ENCODE measurements at regions not wholly inside any gene's neighbourhood (a gene's known extent, or its start where the extent isn't known, plus 50 kb on each side); places are given as distances from the start of the nearest gene placed in this dataset.

DNA sequence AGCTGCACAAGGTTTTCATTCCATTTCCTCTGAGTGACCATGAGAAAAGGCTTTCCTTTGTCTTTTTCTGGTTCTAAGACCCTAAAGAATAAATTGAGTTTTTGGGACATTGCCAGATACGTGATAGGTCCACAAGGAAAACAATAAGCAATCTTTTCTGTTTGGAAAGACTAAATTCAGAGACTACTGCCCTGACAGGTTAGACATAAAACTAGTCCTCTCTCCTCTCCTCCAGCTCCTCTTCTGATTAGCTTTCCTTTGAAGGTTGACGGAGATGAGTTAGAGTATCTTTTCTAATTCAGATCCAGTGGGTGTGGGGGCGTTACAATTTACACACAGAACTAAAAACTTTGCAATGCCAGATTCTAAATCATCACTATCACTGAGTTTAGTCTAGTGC, 57.8 kb upstream of the C1orf53 start:
- no peak overlapping the region for H2BK20ac ChIP-seq (ENCODE audit: low read length)
- FAIRE-seq (no peak), DNase-seq (ENCODE audit: low read depth in 1 of 2, low spot score in 2 of 2) (no peak)
- ChIA-PET CTCF (ENCODE audit: partially characterized antibody) (interaction anchor here (1.0 kb wide), 1 partner anchor 25 kb away, joined by 4 read pairs; no protein-coding TSS in a partner anchor), POLR2A (ENCODE audit: partially characterized antibody) (no interaction called here)
- no peak overlapping the region for H3K14ac ChIP-seq (ENCODE audit: insufficient read length)
- H2BK120ac ChIP-seq (replicated peaks; ENCODE audit: low read depth, low read length), result no peak overlapping the region
- H4K8ac ChIP-seq (ENCODE audit: extremely low read depth, insufficient read depth, low read length), result no peak overlapping the region
- peaks cover 0 to 4% (median 0%) of the 10 kb centered on the region in 4 experiments; a peak in 2 of 7 replicates for H3K4me1 ChIP-seq (replicated peaks in 1 of 4; ENCODE audit: control insufficient read depth in 3 of 4, insufficient read depth in 4 of 4, low read length in 3 of 4)
- no peaks in the 10 kb centered on the region for H3K79me2 ChIP-seq (ENCODE audit: control insufficient read depth in 1 of 2, insufficient read depth in 2 of 2, low read length in 2 of 2)
- H2BK5ac ChIP-seq (ENCODE audit: low read depth, low read length), result no peak overlapping the region
- no peaks in the 10 kb centered on the region for H3K9me3 ChIP-seq (ENCODE audit: insufficient read depth in 2 of 2, low read depth in 1 of 2, low read length in 1 of 2)
- H3K36me3 ChIP-seq (ENCODE audit: control insufficient read depth in 2 of 4, insufficient read depth in 4 of 4, low read length in 3 of 4), result no peaks in the 10 kb centered on the region
- H3K79me1 ChIP-seq (ENCODE audit: low read depth, low read length), result no peaks in the 10 kb centered on the region
- no peak overlapping the region for H2BK12ac ChIP-seq (ENCODE audit: low read depth, low read length)
- no peaks in the 10 kb centered on the region for H3K27me3 ChIP-seq (replicated peaks in 1 of 4; ENCODE audit: control insufficient read depth in 3 of 4, extremely low read depth in 1 of 4, insufficient read depth in 3 of 4, low read length in 3 of 4)
- no peak for TF ChIP-seq GABPA (IDR thresholded peaks at IDR 0.05; ENCODE audit: borderline replicate concordance, insufficient read depth, low read length)
- no peak overlapping the region for H2AK5ac ChIP-seq (ENCODE audit: low read depth, low read length)
- no peaks in the 10 kb centered on the region for H3K23me2 ChIP-seq (ENCODE audit: low read depth, low read length)
- H3K27ac ChIP-seq (ENCODE audit: low read depth, low read length), result no peak overlapping the region
- WGBS, 2 experiments (ENCODE audit: extremely low coverage in 1 of 2, insufficient coverage in 1 of 2, insufficient read length in 1 of 2, insufficient replicate concordance in 2 of 2, low coverage in 1 of 2, low lambda C conversion rate in 2 of 2, missing lambda C conversion rate in 1 of 2), result 65% methylated on average over 3 of the region's 3 CpGs; no CpG with 5 or more reads in 1 of the 2 experiments
- no peak overlapping the region for H3K23ac ChIP-seq (ENCODE audit: insufficient read length)
- H4K5ac ChIP-seq (ENCODE audit: insufficient read length, low read depth, low read length), result no peak overlapping the region
- no peak overlapping the region for H3K4me2 ChIP-seq (ENCODE audit: insufficient read depth in 1 of 2, low read depth in 2 of 2, low read length in 2 of 2)
- no peak overlapping the region for H3K18ac ChIP-seq (ENCODE audit: extremely low read depth, low read length)
- no peak overlapping the region for H2AFZ ChIP-seq (ENCODE audit: low read length)
- H3K4ac ChIP-seq (replicated peaks; ENCODE audit: insufficient read length, low read depth, low read length), result no peak overlapping the region
- no peak overlapping the region for H3K9ac ChIP-seq (replicated peaks in 1 of 4; ENCODE audit: extremely low read depth in 1 of 4, low read depth in 3 of 4, low read length in 3 of 4)
- H4K20me1 ChIP-seq (replicated peaks in 1 of 2; ENCODE audit: control insufficient read depth in 1 of 2, insufficient read depth in 2 of 2, low read length in 2 of 2), result no peaks in the 10 kb centered on the region
- no peak overlapping the region for H4K91ac ChIP-seq (replicated peaks; ENCODE audit: insufficient read length, low read length)
- no peak overlapping the region for H3K56ac ChIP-seq (replicated peaks; ENCODE audit: insufficient read length, low read depth, low read length)
- H2BK15ac ChIP-seq (ENCODE audit: low read length), result no peak overlapping the region
- H3K4me3 ChIP-seq (ENCODE audit: extremely low read depth in 1 of 4, insufficient read depth in 2 of 4, low read depth in 3 of 4, low read length in 4 of 4), result no peak overlapping the region

Measured in H1 (cell line).